Heart left ventricle (tissue), 16 donors: ENCODE measurements at regions not wholly inside any gene's neighbourhood (a gene's known extent, or its start where the extent isn't known, plus 50 kb on each side); places are given as distances from the start of the nearest gene placed in this dataset.

Experiments used
- ATAC-seq, 4 donors: fragments of 200-7000 bp; cut with Tn5 transposase; one replicate each; pipeline ENCODE4 v1.9.1; 2020 to 2022; ENCODE audit warnings: moderate library complexity in 4 of 4, mild to moderate bottlenecking in 3 of 4, moderate number of reproducible peaks in 1 of 4
- DNase-seq, 5 donors: peaks; one replicate each; pipeline ENCODE4 v3.0.0-alpha.2; 2020
- H3K27ac ChIP-seq, 12 donors: fragments of 200-600 bp; sonication (generic) in 4 of 12; one replicate each; pipeline versions ENCODE4 v1.5.0 to v1.8.0; 2016 to 2022; ENCODE audit warnings: mild to moderate bottlenecking in 2 of 12
- H3K27me3 ChIP-seq, 9 donors: fragments of 200-600 bp; sonication (generic) in 2 of 9; one replicate each; pipeline versions ENCODE4 v1.5.1 to v1.8.0; 2016 to 2022; ENCODE audit warnings: mild to moderate bottlenecking in 3 of 9
- H3K36me3 ChIP-seq, 9 donors: fragments of 200-600 bp; sonication (generic) in 2 of 9; one replicate each; pipeline versions ENCODE4 v1.5.0 to v1.8.0; 2018 to 2022; ENCODE audit warnings: mild to moderate bottlenecking in 2 of 9
- H3K4me1 ChIP-seq, 12 donors: fragments of 200-600 bp; sonication (generic) in 4 of 12; one replicate each; pipeline versions ENCODE4 v1.5.0 to v1.8.0; 2016 to 2022; ENCODE audit warnings: mild to moderate bottlenecking in 3 of 12
- H3K4me3 ChIP-seq, 12 donors: fragments of 200-600 bp; sonication (generic) in 4 of 12; one replicate each; pipeline versions ENCODE4 v1.5.0 to v1.8.0; 2017 to 2022; ENCODE audit warnings: mild to moderate bottlenecking in 9 of 12, moderate library complexity in 4 of 12
- H3K9me3 ChIP-seq, 12 donors: fragments of 200-600 bp; sonication (generic) in 4 of 12; one replicate each; pipeline versions ENCODE4 v1.5.0 to v1.8.0; 2016 to 2022; ENCODE audit warnings: mild to moderate bottlenecking in 1 of 12
- CTCF ChIP-seq, 12 donors: fragments of 200-600 bp; sonication (generic) in 4 of 12; IDR thresholded peaks; one replicate each; pipeline versions ENCODE4 v1.5.0 to v1.8.0; 2018 to 2022; ENCODE audit warnings: antibody characterized with exemption in 12 of 12, mild to moderate bottlenecking in 5 of 12
- POLR2A ChIP-seq, 2 donors: fragments of 450-650 bp; IDR thresholded peaks; one replicate each; pipeline ENCODE4 v1.6.1; 2017; ENCODE audit warnings: antibody characterized with exemption in 2 of 2, mild to moderate bottlenecking in 2 of 2, moderate library complexity in 2 of 2
- WGBS, 4 donors: extraction: QIAGEN DNeasy Blood & Tissue Kit in 2 of 4; methylation state at CpG; one replicate each; pipeline versions ENCODE4 v1.1.5 to v1.1.7; 2013 to 2018; 5-methylcytosine and 5-hydroxymethylcytosine counted together
- intact Hi-C, 10 donors: fragments of 100-400 bp; cut with DNase I; formaldehyde crosslinking; loops; one replicate each; pipeline versions ENCODE4 v1.11.1 to v1.14.2; 2022
- donor health status: ischemic (EF 13 %, LVEDD 7.1; RV severe dilation, severe dysfunction).
- donor health status: healthy with polysubstance abuse.
- donor health status: DM: no; HTN: yes; CAD: no.
- donor health status: DM: no; HTN: no; CAD: no.
- donor health status: ischemic (EF 25% LVEDD 6.9; RV normal size, moderate dysfunction).
- donor health status: ischemic (EF 25% LVEDD 5.7; RV mildly dilated, moderate dysfunction).
- donor health status: healthy.
- donor health status: DM: yes; HTN: yes; CAD: no.
- donor health status: ischemic (EF 35%, LVEDD 5.7; RV mildly dilated, moderate dysfunction).
- donor health status: nonischemic (EF 11% LVEDD 7.7; RV severe dilation, severe dysfunction).
- donor health status: DM: yes; HTN: yes; CAD: no.
- donor health status: PGD.
- donor health status: ischemic (EF 29% LVEDD 5.4; RV normal size, mild dysfunction).
- donor health status: nonischemic (EF 23%, LVEDD 6.1; RV moderate dilation, normal function).

- WGBS, 4 donors, result 85 to 95% (median 88%) methylated on average over 7 of the region's 7 CpGs
- ATAC-seq, result no peak
Measured at GRCh38 chr4:38455092-38455862, 208.7 kb upstream of the KLF3 start.

GRCh38 chr4:38456096-38456495 is 207.9 kb upstream of the KLF3 start:
- no peak for TF ChIP-seq POLR2A (IDR thresholded peaks at IDR 0.05)
- no peak for TF ChIP-seq CTCF (IDR thresholded peaks at IDR 0.05)
- Histone ChIP-seq H3K9me3 (peaks cover 0 to 6% (median 0%) of the 10 kb centered on the region in 12 donors), H3K36me3 (no peaks in the 10 kb centered on the region), H3K4me1 (peaks cover 0 to 14% (median 0%) of the 10 kb centered on the region in 12 donors), H3K4me3 (no peak overlapping the region), H3K27me3 (no peaks in the 10 kb centered on the region), H3K27ac (no peak overlapping the region)
- intact Hi-C loops, result no loop called here
- ATAC-seq (no peak), DNase-seq (no peak)
- WGBS, 4 donors, result 92 to 100% (median 98%) methylated on average over 1 of the region's 1 CpG; no CpG with 5 or more reads in 1 of the 4 donors

More at GRCh38 chr4:38455092-38455862, 208.7 kb upstream of the KLF3 start:
- TF ChIP-seq CTCF (IDR thresholded peaks at IDR 0.05) (no peak), POLR2A (IDR thresholded peaks at IDR 0.05) (no peak)
- Histone ChIP-seq H3K36me3 (no peaks in the 10 kb centered on the region), H3K27ac (no peak overlapping the region), H3K9me3 (peaks cover 0 to 6% (median 0%) of the 10 kb centered on the region in 12 donors), H3K27me3 (no peaks in the 10 kb centered on the region), H3K4me3 (no peak overlapping the region), H3K4me1 (peaks cover 0 to 18% (median 0%) of the 10 kb centered on the region in 12 donors)
- DNase-seq, result no peak
- intact Hi-C loops, result no loop called here

GRCh38 chr4:38461342-38461741 is 202.7 kb upstream of the KLF3 start:
- Histone ChIP-seq H3K9me3 (no peaks in the 10 kb centered on the region), H3K27me3 (no peaks in the 10 kb centered on the region), H3K4me3 (no peak overlapping the region), H3K36me3 (no peaks in the 10 kb centered on the region), H3K4me1 (peaks cover 0 to 6% (median 0%) of the 10 kb centered on the region in 12 donors), H3K27ac (no peak overlapping the region)
- intact Hi-C loops, result loop anchor here in 2 of 10 donors (10.0 kb wide), 1 partner anchor 137 kb away; no protein-coding TSS in a partner anchor
- ATAC-seq (no peak), DNase-seq (no peak)
- TF ChIP-seq POLR2A (IDR thresholded peaks at IDR 0.05) (no peak), CTCF (IDR thresholded peaks at IDR 0.05) (no peak)
- 86 to 93% (median 90%) methylated on average over 7 of the region's 7 CpGs for WGBS, 4 donors

GRCh38 chr4:38462367-38463055 is 201.5 kb upstream of the KLF3 start:
- H3K27me3 ChIP-seq, result no peaks in the 10 kb centered on the region
- intact Hi-C loops, result loop anchor here in 2 of 10 donors (10.0 kb wide), 1 partner anchor 138 kb away; no protein-coding TSS in a partner anchor
- no peak for TF ChIP-seq POLR2A (IDR thresholded peaks at IDR 0.05)
- TF ChIP-seq CTCF (IDR thresholded peaks at IDR 0.05), result no peak
- H3K27ac ChIP-seq, result no peak overlapping the region
- peaks cover 0 to 6% (median 0%) of the 10 kb centered on the region in 12 donors for H3K4me1 ChIP-seq
- no peak overlapping the region for H3K4me3 ChIP-seq
- DNase-seq, result no peak
- WGBS, 4 donors, result 57 to 69% (median 62%) methylated on average over 5 to 6 of the region's 6 CpGs
- no peak for ATAC-seq
- no peaks in the 10 kb centered on the region for H3K36me3 ChIP-seq
- H3K9me3 ChIP-seq, result peaks cover 0 to 11% (median 4%) of the 10 kb centered on the region in 12 donors
